H1 (cell line): ENCODE measurements at regions not wholly inside any gene's neighbourhood (a gene's known extent, or its start where the extent isn't known, plus 50 kb on each side); places are given as distances from the start of the nearest gene placed in this dataset.

Source experiments
- CTCF ChIA-PET: fragments of 300-600 bp; sonication (Branson Sonifier 250); formaldehyde crosslinking; loops from one replicate; lab custom pipeline; 2021; ENCODE audit not compliant: partially characterized antibody; lab: Charles Lee
- POLR2A ChIA-PET: fragments of 300-600 bp; sonication (Branson Sonifier 250); formaldehyde crosslinking; loops from one replicate; lab custom pipeline; 2021; ENCODE audit warnings: inconsistent platforms; ENCODE audit not compliant: partially characterized antibody; lab: Charles Lee
- DNase-seq, 2 experiments: peaks; one replicate each; pipeline versions ENCODE4 v3.0.0 to v3.0.0-alpha.2; 2010 to 2022; ENCODE audit warnings: low spot score in 2 of 2, low read depth in 1 of 2, mixed read lengths in 1 of 2
- FAIRE-seq: peaks from 2 replicates; lab custom pipeline; 2011; peaks lifted over from hg19 to GRCh38; lab: Jason Lieb, UNC
- H2AFZ ChIP-seq: 2 replicates; pipeline ENCODE4 v1.8.1; 2012; ENCODE audit warnings: low read length, inconsistent platforms
- H2AK5ac ChIP-seq: 2 replicates; pipeline ENCODE4 v1.6.1; 2013; ENCODE audit warnings: low read depth, low read length
- H2BK120ac ChIP-seq: replicated peaks from 2 replicates; pipeline ENCODE3; 2013; ENCODE audit warnings: low read depth, low read length, inconsistent platforms
- H2BK12ac ChIP-seq: 2 replicates; pipeline ENCODE4 v1.6.1; 2013; ENCODE audit warnings: low read depth, low read length
- H2BK15ac ChIP-seq: 2 replicates; pipeline ENCODE4 v1.6.1; 2013; ENCODE audit warnings: low read length
- H2BK20ac ChIP-seq: 2 replicates; pipeline ENCODE4 v1.6.1; 2013; ENCODE audit warnings: low read length
- H2BK5ac ChIP-seq: 2 replicates; pipeline ENCODE4 v1.6.1; 2013; ENCODE audit warnings: low read depth, low read length
- H3K14ac ChIP-seq: 2 replicates; pipeline ENCODE4 v1.6.1; 2013; ENCODE audit warnings: inconsistent platforms; ENCODE audit not compliant: insufficient read length
- H3K18ac ChIP-seq: 2 replicates; pipeline ENCODE4 v1.6.1; 2013; ENCODE audit warnings: low read length; ENCODE audit errors: extremely low read depth
- H3K23ac ChIP-seq: 2 replicates; pipeline ENCODE4 v1.6.1; 2013; ENCODE audit warnings: inconsistent platforms; ENCODE audit not compliant: insufficient read length
- H3K23me2 ChIP-seq: 2 replicates; pipeline ENCODE4 v1.6.1; 2013; ENCODE audit warnings: low read depth, low read length
- H3K27ac ChIP-seq: 2 replicates; pipeline ENCODE4 v1.6.1; 2011; ENCODE audit warnings: low read depth, low read length, inconsistent platforms
- H3K27me3 ChIP-seq, 4 experiments: replicated peaks in 1 of 4; 1 replicate in 1 of 4; 2 replicates in 3 of 4; pipeline versions ENCODE4 v1.6.1 to v1.8.1; 2011 to 2013; ENCODE audit warnings: low read length in 3 of 4, mild to moderate bottlenecking in 3 of 4, inconsistent platforms in 2 of 4, mixed read lengths in 2 of 4, moderate library complexity in 1 of 4; ENCODE audit not compliant: control insufficient read depth in 3 of 4, insufficient read depth in 3 of 4; ENCODE audit errors: extremely low read depth in 1 of 4
- H3K36me3 ChIP-seq, 4 experiments: 2 replicates each; pipeline versions ENCODE4 v1.6.1 to v1.8.1; 2011 to 2013; ENCODE audit warnings: mild to moderate bottlenecking in 4 of 4, low read length in 3 of 4, moderate library complexity in 2 of 4, control low read depth in 1 of 4, inconsistent platforms in 1 of 4; ENCODE audit not compliant: insufficient read depth in 4 of 4, control insufficient read depth in 2 of 4
- H3K4ac ChIP-seq: replicated peaks from 2 replicates; pipeline ENCODE3; 2013; ENCODE audit warnings: low read length, low read depth, mixed read lengths, inconsistent platforms; ENCODE audit not compliant: insufficient read length
- H3K4me1 ChIP-seq, 4 experiments: replicated peaks in 1 of 4; 1 replicate in 1 of 4; 2 replicates in 3 of 4; pipeline versions ENCODE4 v1.6.1 to v1.8.1; 2011 to 2013; ENCODE audit warnings: low read length in 3 of 4, inconsistent platforms in 2 of 4, mixed read lengths in 1 of 4; ENCODE audit not compliant: insufficient read depth in 4 of 4, control insufficient read depth in 3 of 4
- H3K4me2 ChIP-seq, 2 experiments: 2 replicates each; pipeline versions ENCODE4 v1.6.1 to v1.8.1; 2011 to 2013; ENCODE audit warnings: low read depth in 2 of 2, low read length in 2 of 2, control low read depth in 1 of 2, inconsistent platforms in 1 of 2, mild to moderate bottlenecking in 1 of 2; ENCODE audit not compliant: insufficient read depth in 1 of 2
- H3K4me3 ChIP-seq, 4 experiments: fragments of 200-600, 300-600 bp in 1 of 4; sonication (generic), shearing (Covaris generic), sonication (Bioruptor Twin) in 1 of 4; 2 replicates each; pipeline versions ENCODE4 v1.5.1 to v1.8.1; 2011 to 2016; ENCODE audit warnings: low read length in 4 of 4, low read depth in 3 of 4, control low read depth in 2 of 4, inconsistent platforms in 2 of 4, mild to moderate bottlenecking in 2 of 4, mixed read lengths in 1 of 4, moderate library complexity in 1 of 4; ENCODE audit not compliant: insufficient read depth in 2 of 4; ENCODE audit errors: extremely low read depth in 1 of 4
- H3K56ac ChIP-seq: replicated peaks from 2 replicates; pipeline ENCODE3; 2013; ENCODE audit warnings: low read depth, mild to moderate bottlenecking, mixed read lengths, low read length, inconsistent platforms; ENCODE audit not compliant: insufficient read length
- H3K79me1 ChIP-seq: 2 replicates; pipeline ENCODE4 v1.6.1; 2013; ENCODE audit warnings: low read depth, low read length, control low read depth
- H3K79me2 ChIP-seq, 2 experiments: 2 replicates each; pipeline versions ENCODE4 v1.6.1 to v1.8.1; 2012 to 2013; ENCODE audit warnings: low read length in 2 of 2, mild to moderate bottlenecking in 2 of 2, inconsistent platforms in 1 of 2; ENCODE audit not compliant: insufficient read depth in 2 of 2, control insufficient read depth in 1 of 2
- H3K9ac ChIP-seq, 4 experiments: replicated peaks in 1 of 4; 1 replicate in 1 of 4; 2 replicates in 3 of 4; pipeline versions ENCODE4 v1.6.1 to v1.8.1; 2011 to 2013; ENCODE audit warnings: low read depth in 3 of 4, low read length in 3 of 4, control low read depth in 2 of 4, mild to moderate bottlenecking in 2 of 4, moderate library complexity in 2 of 4, inconsistent platforms in 1 of 4; ENCODE audit errors: extremely low read depth in 1 of 4
- H3K9me3 ChIP-seq, 2 experiments: 2 replicates each; pipeline versions ENCODE4 v1.6.1 to v1.8.1; 2012 to 2013; ENCODE audit warnings: mild to moderate bottlenecking in 2 of 2, moderate library complexity in 2 of 2, control low read depth in 1 of 2, inconsistent platforms in 1 of 2, low read depth in 1 of 2, low read length in 1 of 2, mixed read lengths in 1 of 2; ENCODE audit not compliant: insufficient read depth in 2 of 2
- H4K20me1 ChIP-seq, 2 experiments: replicated peaks in 1 of 2; 2 replicates each; pipeline versions ENCODE3 to v1.8.1; 2011 to 2013; ENCODE audit warnings: inconsistent platforms in 2 of 2, low read length in 2 of 2, mild to moderate bottlenecking in 1 of 2; ENCODE audit not compliant: insufficient read depth in 2 of 2, control insufficient read depth in 1 of 2
- H4K5ac ChIP-seq: 2 replicates; pipeline ENCODE4 v1.6.1; 2013; ENCODE audit warnings: low read length, low read depth, mixed read lengths, inconsistent platforms; ENCODE audit not compliant: insufficient read length
- H4K8ac ChIP-seq: 2 replicates; pipeline ENCODE4 v1.8.0; 2013; ENCODE audit warnings: mild to moderate bottlenecking, moderate library complexity, low read length, inconsistent platforms; ENCODE audit not compliant: insufficient read depth; ENCODE audit errors: extremely low read depth
- H4K91ac ChIP-seq: replicated peaks from 2 replicates; pipeline ENCODE3; 2013; ENCODE audit warnings: low read length, mixed read lengths, inconsistent platforms; ENCODE audit not compliant: insufficient read length
- KDM4A ChIP-seq: IDR thresholded peaks from one replicate; pipeline ENCODE4 v1.7.1; 2012; ENCODE audit warnings: low read depth, mild to moderate bottlenecking, moderate library complexity, low read length, inconsistent platforms; ENCODE audit not compliant: severe bottlenecking
- RBBP5 ChIP-seq: IDR thresholded peaks from 2 replicates; pipeline ENCODE4 v1.7.1; 2012; ENCODE audit warnings: low read depth, mild to moderate bottlenecking, inconsistent platforms, low read length, moderate library complexity, borderline replicate concordance
- SIRT6 ChIP-seq: IDR thresholded peaks from one replicate; pipeline ENCODE4 v1.7.1; 2012; ENCODE audit warnings: low read length, inconsistent platforms
- TBP ChIP-seq: IDR thresholded peaks from 2 replicates; pipeline ENCODE4 v1.6.1; 2011; ENCODE audit warnings: low read depth, low read length, improper control_type of control experiment
- WGBS, 2 experiments: shearing (Covaris generic) in 1 of 2; methylation state at CpG; one replicate each; pipeline versions ENCODE4 v1.1.6 to v1.1.7; 2013 to 2015; ENCODE audit warnings: low lambda C conversion rate in 2 of 2, mixed read lengths in 2 of 2, inconsistent platforms in 1 of 2, low coverage in 1 of 2, missing lambda C conversion rate in 1 of 2; ENCODE audit not compliant: insufficient replicate concordance in 2 of 2, insufficient coverage in 1 of 2, insufficient read length in 1 of 2; ENCODE audit errors: extremely low coverage in 1 of 2, missing lambda C conversion rate in 1 of 2; 5-methylcytosine and 5-hydroxymethylcytosine counted together

- H3K23me2 ChIP-seq: no peaks in the 10 kb centered on the region
- no peak overlapping the region for H2BK12ac ChIP-seq
- no peak overlapping the region for H3K4me3 ChIP-seq
- FAIRE-seq (no peak), DNase-seq (no peak)
- H3K9ac ChIP-seq: no peak overlapping the region
- ChIA-PET POLR2A (no interaction called here), CTCF (interaction anchor here (0.7 to 1.4 kb wide), 2 partner anchors 13 to 59 kb away, joined by 3 to 4 read pairs; no protein-coding TSS in a partner anchor)
- H3K4ac ChIP-seq: no peak overlapping the region
- no peaks in the 10 kb centered on the region for H3K9me3 ChIP-seq
- no peak overlapping the region for H3K4me2 ChIP-seq
- H2AK5ac ChIP-seq: no peak overlapping the region
- H3K18ac ChIP-seq: no peak overlapping the region; the same call in 1 of the 2 replicates
- H3K36me3 ChIP-seq: no peaks in the 10 kb centered on the region
- no peak overlapping the region for H2BK20ac ChIP-seq
- no peak overlapping the region for H2AFZ ChIP-seq
- H3K27ac ChIP-seq: no peak overlapping the region
- no peak overlapping the region for H4K5ac ChIP-seq
- H3K79me2 ChIP-seq: no peaks in the 10 kb centered on the region
- TF ChIP-seq KDM4A (no peak), TBP (no peak), RBBP5 (no peak), SIRT6 (no peak)
- no peaks in the 10 kb centered on the region for H3K79me1 ChIP-seq
- no peak overlapping the region for H4K8ac ChIP-seq
- H3K27me3 ChIP-seq: no peaks in the 10 kb centered on the region; a peak in 3 of 7 replicates
- H3K4me1 ChIP-seq: no peaks in the 10 kb centered on the region
- H3K23ac ChIP-seq: no peak overlapping the region
- no peaks in the 10 kb centered on the region for H4K20me1 ChIP-seq
- 97% methylated on average over 2 of the region's 2 CpGs; no CpG with 5 or more reads in 1 of the 2 experiments for WGBS, 2 experiments
- H2BK15ac ChIP-seq: no peak overlapping the region
- H2BK120ac ChIP-seq: no peak overlapping the region
- no peak overlapping the region for H3K56ac ChIP-seq
- no peak overlapping the region for H4K91ac ChIP-seq
- H2BK5ac ChIP-seq: no peak overlapping the region
- H3K14ac ChIP-seq: no peak overlapping the region
Measured at GRCh38 chr22:48900327-48900597, 927.4 kb downstream of the BRD1 start.
